ENCODE measurements at regions not wholly inside any gene's neighbourhood (a gene's known extent, or its start where the extent isn't known, plus 50 kb on each side); places are given as distances from the start of the nearest gene placed in this dataset.

GRCh38 chr21:20877976-20878375 lies 120.2 kb upstream of the NCAM2 start:
- no peak overlapping the region for H3K4ac ChIP-seq (ENCODE audit: low read depth in 1 of 2, low read length in 2 of 2)
- no peak overlapping the region for H3K4me2 ChIP-seq (ENCODE audit: low read length, poor library complexity, severe bottlenecking)
- H3K36me3 ChIP-seq (ENCODE audit: control insufficient read depth in 1 of 2, insufficient read depth in 2 of 2, low read depth in 1 of 2, low read length in 2 of 2), result no peaks in the 10 kb centered on the region
- no peak overlapping the region for H3K4me3 ChIP-seq (ENCODE audit: insufficient read depth in 1 of 2, low read depth in 1 of 2, low read length in 2 of 2)
- no peak overlapping the region for H3K18ac ChIP-seq (ENCODE audit: low read depth in 1 of 2, low read length in 2 of 2)
- DNase-seq, result no peak
- H4K8ac ChIP-seq (ENCODE audit: low read length), result no peak overlapping the region
- no peak overlapping the region for H3K9ac ChIP-seq (ENCODE audit: low read length)
- no peak overlapping the region for H3K27ac ChIP-seq (ENCODE audit: low read length, poor library complexity, severe bottlenecking)
- WGBS, result no CpG with 5 or more reads among the region's 2 CpGs
- no peak overlapping the region for H2BK120ac ChIP-seq (ENCODE audit: low read depth, low read length)
- H3K23ac ChIP-seq (ENCODE audit: low read length in 2 of 2), result no peak overlapping the region
- no peaks in the 10 kb centered on the region for H3K4me1 ChIP-seq (ENCODE audit: control insufficient read depth, insufficient read depth, low read depth, low read length)
- no peak overlapping the region for H2BK5ac ChIP-seq (ENCODE audit: low read depth, low read length, poor library complexity, severe bottlenecking)
- H3K14ac ChIP-seq (ENCODE audit: low read length in 2 of 2), result no peak overlapping the region
- H3K9me3 ChIP-seq (ENCODE audit: control insufficient read depth, low read length), result no peaks in the 10 kb centered on the region
- H2AK5ac ChIP-seq (ENCODE audit: low read length, severe bottlenecking), result no peak overlapping the region
- no peaks in the 10 kb centered on the region for H3K27me3 ChIP-seq (ENCODE audit: control insufficient read depth in 1 of 2, insufficient read depth in 1 of 2, low read length in 2 of 2)
- H2AFZ ChIP-seq (ENCODE audit: low read depth, low read length), result no peak overlapping the region
- H4K91ac ChIP-seq (ENCODE audit: low read length), result no peak overlapping the region
- no peaks in the 10 kb centered on the region for H3K79me1 ChIP-seq (replicated peaks; ENCODE audit: low read length, poor library complexity, severe bottlenecking)
- no peak overlapping the region for H2BK12ac ChIP-seq (ENCODE audit: low read length in 2 of 2)
- H2BK15ac ChIP-seq (ENCODE audit: low read depth, poor library complexity, severe bottlenecking), result no peak overlapping the region

GRCh38 chr21:20882462-20883407 lies 115.5 kb upstream of the NCAM2 start:
- Histone ChIP-seq H2AFZ (ENCODE audit: low read depth, low read length) (no peak overlapping the region), H3K4me2 (ENCODE audit: low read length, poor library complexity, severe bottlenecking) (no peak overlapping the region), H2BK120ac (ENCODE audit: low read depth, low read length) (no peak overlapping the region), H3K36me3 (ENCODE audit: control insufficient read depth in 1 of 2, insufficient read depth in 2 of 2, low read depth in 1 of 2, low read length in 2 of 2) (no peaks in the 10 kb centered on the region), H3K4me3 (ENCODE audit: insufficient read depth in 1 of 2, low read depth in 1 of 2, low read length in 2 of 2) (peak overlapping the region in 1 of 2 experiments; percentile 54), H3K14ac (ENCODE audit: low read length in 2 of 2) (no peak overlapping the region), H3K79me1 (replicated peaks; ENCODE audit: low read length, poor library complexity, severe bottlenecking) (no peaks in the 10 kb centered on the region), H3K4me1 (ENCODE audit: control insufficient read depth, insufficient read depth, low read depth, low read length) (no peaks in the 10 kb centered on the region), H3K9me3 (ENCODE audit: control insufficient read depth, low read length) (no peaks in the 10 kb centered on the region), H2AK5ac (ENCODE audit: low read length, severe bottlenecking) (no peak overlapping the region), H3K27ac (ENCODE audit: low read length, poor library complexity, severe bottlenecking) (no peak overlapping the region), H3K27me3 (ENCODE audit: control insufficient read depth in 1 of 2, insufficient read depth in 1 of 2, low read length in 2 of 2) (no peaks in the 10 kb centered on the region), H3K18ac (ENCODE audit: low read depth in 1 of 2, low read length in 2 of 2) (no peak overlapping the region), H4K91ac (ENCODE audit: low read length) (no peak overlapping the region), H2BK5ac (ENCODE audit: low read depth, low read length, poor library complexity, severe bottlenecking) (no peak overlapping the region), H2BK15ac (ENCODE audit: low read depth, poor library complexity, severe bottlenecking) (no peak overlapping the region), H4K8ac (ENCODE audit: low read length) (no peak overlapping the region), H3K9ac (ENCODE audit: low read length) (peak overlapping the region; percentile 26), H2BK12ac (ENCODE audit: low read length in 2 of 2) (no peak overlapping the region), H3K4ac (ENCODE audit: low read depth in 1 of 2, low read length in 2 of 2) (no peak overlapping the region), H3K23ac (ENCODE audit: low read length in 2 of 2) (no peak overlapping the region)
- WGBS, result 37% methylated on average over 7 of the region's 9 CpGs
- peak; percentile 31 for DNase-seq

GRCh38 chr21:20883408-20883800 lies 114.8 kb upstream of the NCAM2 start:
- H2AFZ ChIP-seq (ENCODE audit: low read depth, low read length), result no peak overlapping the region
- H3K27me3 ChIP-seq (ENCODE audit: control insufficient read depth in 1 of 2, insufficient read depth in 1 of 2, low read length in 2 of 2), result no peaks in the 10 kb centered on the region
- no peak overlapping the region for H3K27ac ChIP-seq (ENCODE audit: low read length, poor library complexity, severe bottlenecking)
- peak overlapping the region in 1 of 2 experiments; percentile 54 for H3K4me3 ChIP-seq (ENCODE audit: insufficient read depth in 1 of 2, low read depth in 1 of 2, low read length in 2 of 2)
- H4K91ac ChIP-seq (ENCODE audit: low read length), result no peak overlapping the region
- no peaks in the 10 kb centered on the region for H3K9me3 ChIP-seq (ENCODE audit: control insufficient read depth, low read length)
- H3K23ac ChIP-seq (ENCODE audit: low read length in 2 of 2), result no peak overlapping the region
- H3K18ac ChIP-seq (ENCODE audit: low read depth in 1 of 2, low read length in 2 of 2), result no peak overlapping the region
- no peak overlapping the region for H2BK15ac ChIP-seq (ENCODE audit: low read depth, poor library complexity, severe bottlenecking)
- no peak overlapping the region for H3K14ac ChIP-seq (ENCODE audit: low read length in 2 of 2)
- no peak overlapping the region for H2BK12ac ChIP-seq (ENCODE audit: low read length in 2 of 2)
- H4K8ac ChIP-seq (ENCODE audit: low read length), result no peak overlapping the region
- 74% methylated on average over 3 of the region's 4 CpGs for WGBS
- no peak overlapping the region for H3K4ac ChIP-seq (ENCODE audit: low read depth in 1 of 2, low read length in 2 of 2)
- H2BK120ac ChIP-seq (ENCODE audit: low read depth, low read length), result no peak overlapping the region
- H2AK5ac ChIP-seq (ENCODE audit: low read length, severe bottlenecking), result no peak overlapping the region
- H3K79me1 ChIP-seq (replicated peaks; ENCODE audit: low read length, poor library complexity, severe bottlenecking), result no peaks in the 10 kb centered on the region
- DNase-seq, result no peak
- H3K36me3 ChIP-seq (ENCODE audit: control insufficient read depth in 1 of 2, insufficient read depth in 2 of 2, low read depth in 1 of 2, low read length in 2 of 2), result no peaks in the 10 kb centered on the region
- H2BK5ac ChIP-seq (ENCODE audit: low read depth, low read length, poor library complexity, severe bottlenecking), result no peak overlapping the region
- H3K9ac ChIP-seq (ENCODE audit: low read length), result peak overlapping the region; percentile 41
- H3K4me1 ChIP-seq (ENCODE audit: control insufficient read depth, insufficient read depth, low read depth, low read length), result no peaks in the 10 kb centered on the region
- no peak overlapping the region for H3K4me2 ChIP-seq (ENCODE audit: low read length, poor library complexity, severe bottlenecking)

- no peak overlapping the region for H3K4ac ChIP-seq (ENCODE audit: low read depth in 1 of 2, low read length in 2 of 2)
- no peaks in the 10 kb centered on the region for H3K36me3 ChIP-seq (ENCODE audit: control insufficient read depth in 1 of 2, insufficient read depth in 2 of 2, low read depth in 1 of 2, low read length in 2 of 2)
- no peak overlapping the region for H2AFZ ChIP-seq (ENCODE audit: low read depth, low read length)
- 45% methylated on average over 1 of the region's 2 CpGs for WGBS
- H4K91ac ChIP-seq (ENCODE audit: low read length), result no peak overlapping the region
- no peak overlapping the region for H2BK5ac ChIP-seq (ENCODE audit: low read depth, low read length, poor library complexity, severe bottlenecking)
- no peaks in the 10 kb centered on the region for H3K27me3 ChIP-seq (ENCODE audit: control insufficient read depth in 1 of 2, insufficient read depth in 1 of 2, low read length in 2 of 2)
- no peak overlapping the region for H3K14ac ChIP-seq (ENCODE audit: low read length in 2 of 2)
- H3K9ac ChIP-seq (ENCODE audit: low read length), result no peak overlapping the region
- DNase-seq, result no peak
- H4K8ac ChIP-seq (ENCODE audit: low read length), result no peak overlapping the region
- no peak overlapping the region for H3K18ac ChIP-seq (ENCODE audit: low read depth in 1 of 2, low read length in 2 of 2)
- H3K9me3 ChIP-seq (ENCODE audit: control insufficient read depth, low read length), result no peaks in the 10 kb centered on the region
- H3K4me3 ChIP-seq (ENCODE audit: insufficient read depth in 1 of 2, low read depth in 1 of 2, low read length in 2 of 2), result no peak overlapping the region
- H3K4me1 ChIP-seq (ENCODE audit: control insufficient read depth, insufficient read depth, low read depth, low read length), result no peaks in the 10 kb centered on the region
- no peaks in the 10 kb centered on the region for H3K79me1 ChIP-seq (replicated peaks; ENCODE audit: low read length, poor library complexity, severe bottlenecking)
- no peak overlapping the region for H2BK12ac ChIP-seq (ENCODE audit: low read length in 2 of 2)
- H3K4me2 ChIP-seq (ENCODE audit: low read length, poor library complexity, severe bottlenecking), result no peak overlapping the region
- H2BK120ac ChIP-seq (ENCODE audit: low read depth, low read length), result no peak overlapping the region
- no peak overlapping the region for H2AK5ac ChIP-seq (ENCODE audit: low read length, severe bottlenecking)
- H3K27ac ChIP-seq (ENCODE audit: low read length, poor library complexity, severe bottlenecking), result no peak overlapping the region
- H3K23ac ChIP-seq (ENCODE audit: low read length in 2 of 2), result no peak overlapping the region
- H2BK15ac ChIP-seq (ENCODE audit: low read depth, poor library complexity, severe bottlenecking), result no peak overlapping the region
Measured at GRCh38 chr21:20902511-20902910, 95.7 kb upstream of the NCAM2 start.

Data from mesenchymal stem cell (in vitro differentiated cells and primary cell).